ENCODE measurements at regions not wholly inside any gene's neighbourhood (a gene's known extent, or its start where the extent isn't known, plus 50 kb on each side); places are given as distances from the start of the nearest gene placed in this dataset.

- TF ChIP-seq CTCF (IDR thresholded peaks at IDR 0.05): no peak
- TF ChIP-seq EP300 (IDR thresholded peaks at IDR 0.05): no peak
- TF ChIP-seq POLR2A (IDR thresholded peaks at IDR 0.05): no peak
These were observed 192.8 kb upstream of the CAMK1G start for GRCh38 chr1:209390764-209391163.
